ENCODE measurements at regions not wholly inside any gene's neighbourhood (a gene's known extent, or its start where the extent isn't known, plus 50 kb on each side); places are given as distances from the start of the nearest gene placed in this dataset.

GRCh38 chr18:60020107-60020925 lies 120.5 kb downstream of the PMAIP1 start:
- TF ChIP-seq ZNF16 (tag by site-specific recombination; IDR thresholded peaks at IDR 0.05; ENCODE audit: low read depth): no peak
- TF ChIP-seq ZNF777 (tag by site-specific recombination; IDR thresholded peaks at IDR 0.05; ENCODE audit: borderline replicate concordance): no peak
- TF ChIP-seq PBX3 (CRISPR knock-in tag; IDR thresholded peaks at IDR 0.05): no peak
- TF ChIP-seq CTCF (tag by site-specific recombination; IDR thresholded peaks at IDR 0.05): no peak
- no peak for TF ChIP-seq ZNF677 (tag by site-specific recombination; IDR thresholded peaks at IDR 0.05)
- no peak for TF ChIP-seq REST (tag by site-specific recombination; IDR thresholded peaks at IDR 0.05)
- TF ChIP-seq PRDM1 (tag by site-specific recombination; IDR thresholded peaks at IDR 0.05): no peak
- no peak for TF ChIP-seq ZNF184 (tag by site-specific recombination; IDR thresholded peaks at IDR 0.05)
- no peak for TF ChIP-seq ZSCAN30 (tag by site-specific recombination; IDR thresholded peaks at IDR 0.05)
- no peak for TF ChIP-seq ZNF830 (tag by site-specific recombination; IDR thresholded peaks at IDR 0.05; ENCODE audit: low read depth)
- no peak for TF ChIP-seq ZNF175 (tag by site-specific recombination; IDR thresholded peaks at IDR 0.05)
- TF ChIP-seq ZBTB20 (tag by site-specific recombination; IDR thresholded peaks at IDR 0.05): peak; percentile 54

All from HEK293 (cell line).